ENCODE measurements at regions not wholly inside any gene's neighbourhood (a gene's known extent, or its start where the extent isn't known, plus 50 kb on each side); places are given as distances from the start of the nearest gene placed in this dataset.

- Histone ChIP-seq H3K4me3 (no peak overlapping the region), H3K27me3 (replicated peaks in 1 of 7) (no peaks in the 10 kb centered on the region), H3K36me3 (no peaks in the 10 kb centered on the region), H3K4me1 (no peaks in the 10 kb centered on the region), H3K9me3 (peaks cover 0 to 14% (median 0%) of the 10 kb centered on the region in 8 donors), H3K27ac (no peak overlapping the region)
- DNase-seq: no peak
- 80 to 93% (median 87%) methylated on average over 1 of the region's 1 CpG for WGBS, 5 donors
- TF ChIP-seq POLR2AphosphoS5 (IDR thresholded peaks at IDR 0.05) (no peak), CTCF (IDR thresholded peaks at IDR 0.05 in 8 of 11, conservative IDR thresholded peaks at IDR 0.05 in 3 of 11) (no peak), POLR2A (IDR thresholded peaks at IDR 0.05) (no peak)
- intact Hi-C loops (cut with DNase I; ENCODE audit: low total_unique reads): no loop called here
Measured at GRCh38 chrX:122816288-122816687, 367.8 kb upstream of the GRIA3 start.

GRCh38 chrX:122817321-122817955 is 366.6 kb upstream of the GRIA3 start:
- no peaks in the 10 kb centered on the region for H3K27me3 ChIP-seq (replicated peaks in 1 of 7)
- no peaks in the 10 kb centered on the region for H3K4me1 ChIP-seq
- peaks cover 0 to 21% (median 0%) of the 10 kb centered on the region in 8 donors for H3K9me3 ChIP-seq
- no peak overlapping the region for H3K27ac ChIP-seq
- intact Hi-C loops (cut with DNase I; ENCODE audit: low total_unique reads): no loop called here
- no peaks in the 10 kb centered on the region for H3K36me3 ChIP-seq
- DNase-seq: no peak
- no peak for TF ChIP-seq CTCF (IDR thresholded peaks at IDR 0.05 in 8 of 11, conservative IDR thresholded peaks at IDR 0.05 in 3 of 11)
- no peak for TF ChIP-seq POLR2A (IDR thresholded peaks at IDR 0.05)
- TF ChIP-seq POLR2AphosphoS5 (IDR thresholded peaks at IDR 0.05): no peak
- WGBS, 5 donors: 41 to 77% (median 71%) methylated on average over 5 to 12 of the region's 12 CpGs
- H3K4me3 ChIP-seq: no peak overlapping the region

- 65 to 80% (median 73%) methylated on average over 4 of the region's 4 CpGs; no CpG with 5 or more reads in 1 of the 5 donors for WGBS, 5 donors
- Histone ChIP-seq H3K4me1 (no peaks in the 10 kb centered on the region), H3K4me3 (no peak overlapping the region), H3K27ac (no peak overlapping the region), H3K27me3 (replicated peaks in 1 of 7) (no peaks in the 10 kb centered on the region), H3K36me3 (no peaks in the 10 kb centered on the region), H3K9me3 (peaks cover 0 to 24% (median 0%) of the 10 kb centered on the region in 8 donors)
- intact Hi-C loops (cut with DNase I; ENCODE audit: low total_unique reads): no loop called here
- TF ChIP-seq CTCF (IDR thresholded peaks at IDR 0.05 in 8 of 11, conservative IDR thresholded peaks at IDR 0.05 in 3 of 11): no peak
- DNase-seq: no peak
Measured at GRCh38 chrX:122818068-122818467, 366.0 kb upstream of the GRIA3 start.

- no peaks in the 10 kb centered on the region for H3K36me3 ChIP-seq
- no peaks in the 10 kb centered on the region for H3K4me1 ChIP-seq
- intact Hi-C loops (cut with DNase I; ENCODE audit: low total_unique reads): no loop called here
- TF ChIP-seq POLR2A (IDR thresholded peaks at IDR 0.05) (no peak), CTCF (IDR thresholded peaks at IDR 0.05 in 8 of 11, conservative IDR thresholded peaks at IDR 0.05 in 3 of 11) (no peak), POLR2AphosphoS5 (IDR thresholded peaks at IDR 0.05) (no peak)
- 76 to 88% (median 83%) methylated on average over 6 of the region's 6 CpGs for WGBS, 5 donors
- H3K4me3 ChIP-seq: no peak overlapping the region
- no peaks in the 10 kb centered on the region for H3K27me3 ChIP-seq (replicated peaks in 1 of 7)
- H3K27ac ChIP-seq: no peak overlapping the region
- H3K9me3 ChIP-seq: peaks cover 0 to 5% (median 0%) of the 10 kb centered on the region in 8 donors
- no peak for DNase-seq
Measured at GRCh38 chrX:122833230-122833629, 350.8 kb upstream of the GRIA3 start.

Data from spleen (tissue), 11 donors.